Lower leg skin (tissue), 3 donors: ENCODE measurements at regions not wholly inside any gene's neighbourhood (a gene's known extent, or its start where the extent isn't known, plus 50 kb on each side); places are given as distances from the start of the nearest gene placed in this dataset.

Experiments used
- POLR2A ChIP-seq, 2 donors: fragments of 450-650 bp; IDR thresholded peaks; one replicate each; pipeline ENCODE4 v1.6.1; 2016 to 2017; ENCODE audit warnings: antibody characterized with exemption in 2 of 2, mild to moderate bottlenecking in 1 of 2, moderate library complexity in 1 of 2
- TF ChIP-seq, protein P1 (sequence below), 3 donors: fragments of 450-650 bp; IDR thresholded peaks; one replicate each; pipeline ENCODE4 v1.5.1; 2016; ENCODE audit warnings: antibody characterized with exemption in 3 of 3, mild to moderate bottlenecking in 3 of 3, moderate library complexity in 2 of 3

GRCh38 chr2:228269351-228269750 lies 87.9 kb upstream of the SPHKAP start:
- TF ChIP-seq POLR2A (IDR thresholded peaks at IDR 0.05), result no peak
- TF ChIP-seq, protein P1, sequence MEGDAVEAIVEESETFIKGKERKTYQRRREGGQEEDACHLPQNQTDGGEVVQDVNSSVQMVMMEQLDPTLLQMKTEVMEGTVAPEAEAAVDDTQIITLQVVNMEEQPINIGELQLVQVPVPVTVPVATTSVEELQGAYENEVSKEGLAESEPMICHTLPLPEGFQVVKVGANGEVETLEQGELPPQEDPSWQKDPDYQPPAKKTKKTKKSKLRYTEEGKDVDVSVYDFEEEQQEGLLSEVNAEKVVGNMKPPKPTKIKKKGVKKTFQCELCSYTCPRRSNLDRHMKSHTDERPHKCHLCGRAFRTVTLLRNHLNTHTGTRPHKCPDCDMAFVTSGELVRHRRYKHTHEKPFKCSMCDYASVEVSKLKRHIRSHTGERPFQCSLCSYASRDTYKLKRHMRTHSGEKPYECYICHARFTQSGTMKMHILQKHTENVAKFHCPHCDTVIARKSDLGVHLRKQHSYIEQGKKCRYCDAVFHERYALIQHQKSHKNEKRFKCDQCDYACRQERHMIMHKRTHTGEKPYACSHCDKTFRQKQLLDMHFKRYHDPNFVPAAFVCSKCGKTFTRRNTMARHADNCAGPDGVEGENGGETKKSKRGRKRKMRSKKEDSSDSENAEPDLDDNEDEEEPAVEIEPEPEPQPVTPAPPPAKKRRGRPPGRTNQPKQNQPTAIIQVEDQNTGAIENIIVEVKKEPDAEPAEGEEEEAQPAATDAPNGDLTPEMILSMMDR (IDR thresholded peaks at IDR 0.05), result no peak
